ENCODE measurements at regions not wholly inside any gene's neighbourhood (a gene's known extent, or its start where the extent isn't known, plus 50 kb on each side); places are given as distances from the start of the nearest gene placed in this dataset.

DNA sequence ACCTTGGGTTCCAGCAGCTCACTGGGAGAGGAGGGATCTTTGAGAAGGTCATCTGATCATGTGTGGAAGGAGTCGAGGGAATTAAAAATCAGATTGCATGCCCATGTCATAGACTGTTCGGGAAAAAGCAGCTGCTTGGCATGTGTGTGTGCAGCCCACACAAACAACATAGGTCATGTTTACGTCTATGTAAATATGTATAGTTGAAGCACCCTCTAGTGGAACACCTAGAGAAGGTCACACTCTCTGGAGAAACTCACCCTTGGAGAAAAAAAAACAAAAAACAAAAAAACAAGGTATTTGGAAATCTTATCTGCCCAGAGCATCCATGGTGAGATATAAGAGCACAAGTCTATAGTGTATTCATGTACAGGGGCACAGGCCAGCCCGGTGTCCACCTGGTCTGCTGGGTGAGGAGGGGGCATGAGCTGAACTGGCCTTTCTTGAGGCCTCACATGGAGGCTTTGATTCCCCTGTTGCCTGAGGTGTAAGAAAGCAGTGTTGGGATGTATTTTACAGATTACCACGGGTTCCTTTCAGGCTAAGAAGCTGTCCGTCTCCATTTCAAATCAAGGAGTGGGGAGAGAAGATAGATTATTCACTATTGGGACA is 98.0 kb downstream of the NPY start:
- TF ChIP-seq, protein P1, sequence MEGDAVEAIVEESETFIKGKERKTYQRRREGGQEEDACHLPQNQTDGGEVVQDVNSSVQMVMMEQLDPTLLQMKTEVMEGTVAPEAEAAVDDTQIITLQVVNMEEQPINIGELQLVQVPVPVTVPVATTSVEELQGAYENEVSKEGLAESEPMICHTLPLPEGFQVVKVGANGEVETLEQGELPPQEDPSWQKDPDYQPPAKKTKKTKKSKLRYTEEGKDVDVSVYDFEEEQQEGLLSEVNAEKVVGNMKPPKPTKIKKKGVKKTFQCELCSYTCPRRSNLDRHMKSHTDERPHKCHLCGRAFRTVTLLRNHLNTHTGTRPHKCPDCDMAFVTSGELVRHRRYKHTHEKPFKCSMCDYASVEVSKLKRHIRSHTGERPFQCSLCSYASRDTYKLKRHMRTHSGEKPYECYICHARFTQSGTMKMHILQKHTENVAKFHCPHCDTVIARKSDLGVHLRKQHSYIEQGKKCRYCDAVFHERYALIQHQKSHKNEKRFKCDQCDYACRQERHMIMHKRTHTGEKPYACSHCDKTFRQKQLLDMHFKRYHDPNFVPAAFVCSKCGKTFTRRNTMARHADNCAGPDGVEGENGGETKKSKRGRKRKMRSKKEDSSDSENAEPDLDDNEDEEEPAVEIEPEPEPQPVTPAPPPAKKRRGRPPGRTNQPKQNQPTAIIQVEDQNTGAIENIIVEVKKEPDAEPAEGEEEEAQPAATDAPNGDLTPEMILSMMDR (IDR thresholded peaks at IDR 0.05) = no peak
- TF ChIP-seq EP300 (IDR thresholded peaks at IDR 0.05) (no peak), POLR2A (IDR thresholded peaks at IDR 0.05) (no peak)
